ENCODE measurements at regions not wholly inside any gene's neighbourhood (a gene's known extent, or its start where the extent isn't known, plus 50 kb on each side); places are given as distances from the start of the nearest gene placed in this dataset.

DNA sequence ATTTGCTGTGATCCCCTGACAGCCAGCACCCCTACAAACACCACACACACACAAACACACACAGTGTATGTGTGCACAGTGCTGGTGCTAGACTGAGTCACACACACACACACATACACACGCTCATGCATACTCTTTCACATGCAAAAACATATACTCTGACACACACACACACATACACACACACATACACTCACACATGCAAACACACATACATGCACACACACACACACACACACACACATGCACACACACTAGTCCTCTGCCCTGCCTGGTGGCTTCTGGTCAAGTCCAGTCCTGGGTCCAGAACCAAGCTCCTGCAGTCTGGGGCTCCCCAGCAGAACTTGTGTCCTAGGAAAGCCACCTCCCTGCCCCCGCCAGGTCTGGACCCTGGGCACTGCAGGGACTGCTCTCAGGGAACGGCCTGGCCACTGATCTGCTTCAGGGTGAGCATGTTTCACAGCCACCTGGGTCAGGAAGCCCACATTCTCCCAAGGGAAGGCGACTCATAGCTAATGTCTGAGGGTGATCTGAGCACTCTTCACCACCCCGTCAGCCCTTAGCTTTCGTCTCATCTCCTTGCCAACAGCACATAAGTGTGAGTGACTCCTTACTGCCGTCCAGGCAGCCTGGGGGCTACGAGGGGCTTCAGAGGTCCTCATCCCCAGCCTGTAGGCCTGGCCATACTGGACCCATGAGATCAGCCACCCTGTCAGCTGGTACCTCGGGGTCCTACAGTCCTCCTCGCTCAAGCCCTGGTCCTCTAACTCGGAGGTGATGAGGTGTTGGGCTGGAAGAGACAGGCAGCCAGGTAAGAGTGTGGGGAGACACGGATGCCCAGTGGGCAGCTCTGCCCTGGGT, 88.1 kb downstream of the MCFD2 start:
- H3K9me3 Mint-ChIP-seq (ENCODE audit: low read depth) = no peaks in the 10 kb centered on the region
- peaks cover 30% of the 10 kb centered on the region for H3K4me1 Mint-ChIP-seq (ENCODE audit: low read depth)
- no peaks in the 10 kb centered on the region for H3K27me3 Mint-ChIP-seq (ENCODE audit: low read depth)
- DNase-seq (ENCODE audit: low spot score) = peak; percentile 79
- TF ChIP-seq, protein P1, sequence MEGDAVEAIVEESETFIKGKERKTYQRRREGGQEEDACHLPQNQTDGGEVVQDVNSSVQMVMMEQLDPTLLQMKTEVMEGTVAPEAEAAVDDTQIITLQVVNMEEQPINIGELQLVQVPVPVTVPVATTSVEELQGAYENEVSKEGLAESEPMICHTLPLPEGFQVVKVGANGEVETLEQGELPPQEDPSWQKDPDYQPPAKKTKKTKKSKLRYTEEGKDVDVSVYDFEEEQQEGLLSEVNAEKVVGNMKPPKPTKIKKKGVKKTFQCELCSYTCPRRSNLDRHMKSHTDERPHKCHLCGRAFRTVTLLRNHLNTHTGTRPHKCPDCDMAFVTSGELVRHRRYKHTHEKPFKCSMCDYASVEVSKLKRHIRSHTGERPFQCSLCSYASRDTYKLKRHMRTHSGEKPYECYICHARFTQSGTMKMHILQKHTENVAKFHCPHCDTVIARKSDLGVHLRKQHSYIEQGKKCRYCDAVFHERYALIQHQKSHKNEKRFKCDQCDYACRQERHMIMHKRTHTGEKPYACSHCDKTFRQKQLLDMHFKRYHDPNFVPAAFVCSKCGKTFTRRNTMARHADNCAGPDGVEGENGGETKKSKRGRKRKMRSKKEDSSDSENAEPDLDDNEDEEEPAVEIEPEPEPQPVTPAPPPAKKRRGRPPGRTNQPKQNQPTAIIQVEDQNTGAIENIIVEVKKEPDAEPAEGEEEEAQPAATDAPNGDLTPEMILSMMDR (IDR thresholded peaks at IDR 0.05) = no peak
- no peak overlapping the region for H3K4me3 Mint-ChIP-seq (ENCODE audit: unreplicated experiment)
- no peaks in the 10 kb centered on the region for H3K36me3 Mint-ChIP-seq (ENCODE audit: low read depth)
- H3K27ac Mint-ChIP-seq (ENCODE audit: unreplicated experiment) = peak overlapping the region; percentile 4

DNA sequence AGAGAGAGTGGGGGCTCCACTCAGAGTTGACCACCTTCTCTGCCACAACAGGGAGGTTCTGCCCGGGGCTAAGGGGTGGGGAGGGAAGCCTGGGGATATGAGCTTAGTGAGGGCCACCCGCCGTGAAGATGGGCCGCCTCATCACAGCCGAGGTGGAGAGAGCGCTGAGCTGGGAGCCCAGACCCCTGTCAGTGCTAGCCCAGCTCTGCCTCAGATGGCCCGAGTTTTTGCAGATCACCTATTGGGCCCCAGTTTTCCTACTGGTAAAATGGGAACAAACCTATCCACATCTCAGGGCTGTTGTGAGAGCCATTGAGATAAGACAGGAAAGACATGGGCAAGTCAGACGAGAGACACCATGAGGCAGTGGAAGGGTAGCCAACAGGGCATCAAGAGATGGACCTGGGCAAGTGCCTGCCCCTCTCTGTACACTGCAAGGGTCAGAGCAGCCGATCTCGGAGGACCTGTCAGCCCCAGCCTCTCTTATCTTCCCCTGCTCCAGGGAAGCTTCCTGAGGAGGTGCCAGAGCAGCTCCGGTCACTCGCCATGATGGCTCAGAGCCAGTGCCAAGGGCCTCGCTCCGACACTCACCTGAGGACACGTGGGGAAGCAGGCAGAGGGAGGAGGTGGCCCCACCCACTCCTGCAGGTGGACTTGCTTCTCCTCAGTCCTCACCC, 88.9 kb downstream of the MCFD2 start:
- peak; percentile 59 for DNase-seq (ENCODE audit: low spot score)
- Mint-ChIP-seq H3K27me3 (ENCODE audit: low read depth) (no peaks in the 10 kb centered on the region), H3K4me1 (ENCODE audit: low read depth) (peaks cover 28% of the 10 kb centered on the region), H3K27ac (ENCODE audit: unreplicated experiment) (no peak overlapping the region), H3K9me3 (ENCODE audit: low read depth) (no peaks in the 10 kb centered on the region), H3K4me3 (ENCODE audit: unreplicated experiment) (no peak overlapping the region), H3K36me3 (ENCODE audit: low read depth) (no peaks in the 10 kb centered on the region)
- TF ChIP-seq, protein P1 (IDR thresholded peaks at IDR 0.05) = no peak

DNA sequence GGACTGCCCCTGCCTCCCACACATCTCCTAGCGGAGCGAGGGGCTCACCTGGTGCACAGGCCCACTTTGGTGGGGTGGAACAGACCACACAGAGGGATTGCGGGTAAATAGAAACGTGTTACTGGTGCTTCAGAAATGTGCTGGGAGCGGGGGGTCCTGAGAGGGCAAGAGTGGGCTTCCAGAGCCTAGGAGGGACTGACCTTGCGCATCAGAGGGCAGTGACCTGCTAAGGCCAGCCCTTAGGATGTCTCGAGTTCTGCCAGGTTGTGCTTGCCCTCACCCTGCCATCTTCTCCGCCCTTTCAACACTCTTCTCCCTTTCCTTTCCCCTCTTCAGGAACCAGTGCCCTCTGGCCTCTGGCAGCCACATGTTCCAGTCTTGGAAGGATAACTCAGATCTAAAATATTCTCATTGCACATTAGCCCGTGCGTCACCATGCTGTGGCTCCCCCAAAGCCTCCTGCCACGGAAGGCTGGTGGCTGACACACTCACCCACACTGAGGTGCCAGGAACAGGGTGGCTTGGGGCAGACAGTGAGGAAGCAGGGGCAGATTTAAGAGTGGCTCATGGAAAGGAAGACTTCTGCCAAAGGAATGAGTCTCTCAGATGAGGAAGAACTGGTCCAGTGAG, 89.6 kb downstream of the MCFD2 start:
- peak; percentile 40 for DNase-seq (ENCODE audit: low spot score)
- Mint-ChIP-seq H3K4me3 (ENCODE audit: unreplicated experiment) (no peak overlapping the region), H3K9me3 (ENCODE audit: low read depth) (no peaks in the 10 kb centered on the region), H3K4me1 (ENCODE audit: low read depth) (peaks cover 24% of the 10 kb centered on the region), H3K36me3 (ENCODE audit: low read depth) (no peaks in the 10 kb centered on the region), H3K27me3 (ENCODE audit: low read depth) (no peaks in the 10 kb centered on the region), H3K27ac (ENCODE audit: unreplicated experiment) (no peak overlapping the region)
- TF ChIP-seq, protein P1 (IDR thresholded peaks at IDR 0.05) = no peak

DNA sequence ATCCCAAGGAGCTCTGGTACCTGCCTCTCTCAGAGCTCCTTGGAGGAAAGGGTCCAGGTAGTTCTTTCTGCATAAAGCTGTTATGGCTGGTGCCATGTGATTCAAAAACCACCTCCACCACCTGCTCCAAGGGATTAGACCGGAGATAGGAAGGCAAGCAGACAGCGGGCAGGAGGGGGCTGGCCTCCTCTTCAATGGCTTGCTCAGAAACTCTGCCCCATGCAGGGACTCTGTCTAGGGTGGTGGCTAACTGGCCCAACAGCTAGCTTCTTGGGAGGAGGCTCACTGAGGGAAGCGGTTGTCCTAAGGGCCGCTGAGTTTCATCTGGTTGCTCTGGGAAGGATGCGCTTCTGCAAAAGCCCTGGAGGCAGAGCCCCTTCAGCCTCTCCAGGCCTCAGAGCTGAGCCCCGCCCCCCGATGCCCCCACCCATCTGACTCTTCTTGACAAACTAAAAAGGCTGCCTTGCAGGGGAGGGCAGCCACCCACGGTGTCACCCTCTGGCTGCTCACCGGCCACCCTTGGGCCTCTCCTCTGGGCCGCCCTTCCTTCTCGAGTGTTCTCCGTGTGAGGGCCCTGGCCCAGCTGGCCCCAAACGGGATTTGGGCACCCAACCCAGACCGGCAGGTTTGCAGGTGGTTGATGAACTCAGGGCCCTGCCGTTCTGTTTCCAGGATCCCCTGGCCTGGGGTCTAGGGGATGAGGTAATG, 90.2 kb downstream of the MCFD2 start:
- Mint-ChIP-seq H3K4me1 (ENCODE audit: low read depth) (peaks cover 23% of the 10 kb centered on the region), H3K4me3 (ENCODE audit: unreplicated experiment) (no peak overlapping the region), H3K36me3 (ENCODE audit: low read depth) (no peaks in the 10 kb centered on the region), H3K27me3 (ENCODE audit: low read depth) (no peaks in the 10 kb centered on the region), H3K9me3 (ENCODE audit: low read depth) (no peaks in the 10 kb centered on the region), H3K27ac (ENCODE audit: unreplicated experiment) (no peak overlapping the region)
- DNase-seq (ENCODE audit: low spot score) = peak; percentile 71
- TF ChIP-seq, protein P1 (IDR thresholded peaks at IDR 0.05) = no peak

DNA sequence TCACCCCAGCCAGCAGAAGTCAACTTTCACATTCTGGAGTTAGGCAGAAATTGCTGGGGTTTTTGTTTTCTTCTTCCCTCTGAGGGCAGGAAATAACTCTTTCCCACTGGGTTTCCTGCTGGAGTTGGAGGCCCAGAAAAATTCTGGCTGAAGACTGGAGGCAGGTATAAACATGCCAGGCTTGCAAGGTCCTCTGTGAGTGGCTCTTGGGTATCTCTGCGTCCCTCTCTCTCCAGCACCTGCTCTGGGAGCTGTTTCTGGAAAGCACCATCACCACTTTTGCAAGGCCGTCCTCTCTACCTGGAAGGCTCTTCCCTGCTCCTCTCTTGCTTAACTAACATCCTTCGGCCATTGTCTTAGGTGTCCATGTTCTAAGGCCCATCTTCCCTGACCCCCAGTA, 91.0 kb downstream of the MCFD2 start:
- no peak for DNase-seq (ENCODE audit: low spot score)
- TF ChIP-seq, protein P1 (IDR thresholded peaks at IDR 0.05) = no peak
- Mint-ChIP-seq H3K36me3 (ENCODE audit: low read depth) (peaks cover 1% of the 10 kb centered on the region), H3K4me3 (ENCODE audit: unreplicated experiment) (no peak overlapping the region), H3K27ac (ENCODE audit: unreplicated experiment) (no peak overlapping the region), H3K4me1 (ENCODE audit: low read depth) (peaks cover 23% of the 10 kb centered on the region), H3K9me3 (ENCODE audit: low read depth) (no peaks in the 10 kb centered on the region), H3K27me3 (ENCODE audit: low read depth) (no peaks in the 10 kb centered on the region)
